GM12892 (cell line): ENCODE measurements at regions not wholly inside any gene's neighbourhood (a gene's known extent, or its start where the extent isn't known, plus 50 kb on each side); places are given as distances from the start of the nearest gene placed in this dataset.
"Not testable (repeated sequence)": the region's sequence is repeated elsewhere in the genome, so short reads cannot be mapped to it uniquely, and the experiment has no call there.

Experiments used
- DNase-seq: peaks from one replicate; pipeline ENCODE4 v3.0.0; 2011; ENCODE audit not compliant: insufficient read length
- FAIRE-seq: peaks from 2 replicates; lab custom pipeline; 2011; peaks lifted over from hg19 to GRCh38; lab: Jason Lieb, UNC
- POLR2A ChIP-seq: IDR thresholded peaks from 2 replicates; pipeline ENCODE4 v1.6.1; 2011; ENCODE audit warnings: low read depth, low read length, control low read depth
- POLR2AphosphoS5 ChIP-seq: IDR thresholded peaks from 2 replicates; pipeline ENCODE4 v1.6.1; 2011; ENCODE audit warnings: low read depth, low read length, control low read depth
- TAF1 ChIP-seq: IDR thresholded peaks from 2 replicates; pipeline ENCODE4 v1.6.1; 2011; ENCODE audit warnings: low read depth, mild to moderate bottlenecking, control low read depth, low read length, borderline replicate concordance

- no peak for TF ChIP-seq POLR2A
- TF ChIP-seq POLR2AphosphoS5 = no peak
- TF ChIP-seq TAF1 = no peak
- DNase-seq (no peak), FAIRE-seq (no peak)
Observed at GRCh38 chr7:86181474-86181873, 462.2 kb upstream of the GRM3 start.

- TF ChIP-seq TAF1 (no peak), POLR2A (no peak), POLR2AphosphoS5 (no peak)
- FAIRE-seq (no peak), DNase-seq (no peak)
Observed at GRCh38 chr7:86164827-86165226, 478.9 kb upstream of the GRM3 start.

DNA sequence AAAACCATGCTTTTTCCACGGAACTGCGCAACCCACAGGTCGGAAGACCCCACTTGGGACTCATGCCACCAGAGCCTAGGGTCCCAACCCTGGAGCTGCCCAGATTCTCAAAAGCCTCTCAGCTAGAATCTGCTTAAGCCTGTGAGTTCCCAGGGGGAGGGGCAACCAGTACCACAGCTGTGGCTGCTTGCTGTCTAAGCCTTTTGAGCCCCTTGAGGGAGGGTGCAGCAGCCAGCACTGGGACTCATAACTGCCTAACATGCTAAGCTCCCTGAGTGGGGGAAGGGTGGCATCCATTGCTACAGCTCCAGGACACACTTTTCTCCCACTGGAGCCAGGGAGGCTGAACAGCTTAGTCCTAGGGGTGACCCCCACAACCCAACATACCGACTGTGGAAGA, 485.6 kb upstream of the GRM3 start:
- no peak for FAIRE-seq
- TF ChIP-seq POLR2A (no peak), TAF1 (no peak), POLR2AphosphoS5 (no peak)
- DNase-seq = no peak

DNA sequence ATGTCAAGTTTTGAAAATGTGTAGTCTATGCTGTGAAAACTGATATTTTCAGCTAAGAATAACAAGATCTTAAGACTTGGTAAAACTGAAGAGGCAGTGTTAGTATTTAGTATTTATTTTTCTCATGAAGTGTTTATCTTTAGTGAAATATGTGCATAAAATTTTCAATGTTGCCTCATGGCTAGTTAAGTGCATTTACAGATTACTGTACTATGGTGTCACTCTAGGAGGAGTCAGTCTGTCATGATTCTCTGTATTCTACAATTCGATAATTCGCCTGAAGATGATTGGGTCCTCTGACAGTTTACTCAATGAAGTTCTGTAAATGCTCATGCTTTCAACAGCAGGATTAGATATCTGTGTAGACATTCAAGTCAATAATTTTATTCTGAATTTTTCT, 488.1 kb upstream of the GRM3 start:
- DNase-seq = no peak
- no peak for FAIRE-seq
- no peak for TF ChIP-seq POLR2A
- TF ChIP-seq POLR2AphosphoS5 = no peak
- TF ChIP-seq TAF1 = no peak

DNA sequence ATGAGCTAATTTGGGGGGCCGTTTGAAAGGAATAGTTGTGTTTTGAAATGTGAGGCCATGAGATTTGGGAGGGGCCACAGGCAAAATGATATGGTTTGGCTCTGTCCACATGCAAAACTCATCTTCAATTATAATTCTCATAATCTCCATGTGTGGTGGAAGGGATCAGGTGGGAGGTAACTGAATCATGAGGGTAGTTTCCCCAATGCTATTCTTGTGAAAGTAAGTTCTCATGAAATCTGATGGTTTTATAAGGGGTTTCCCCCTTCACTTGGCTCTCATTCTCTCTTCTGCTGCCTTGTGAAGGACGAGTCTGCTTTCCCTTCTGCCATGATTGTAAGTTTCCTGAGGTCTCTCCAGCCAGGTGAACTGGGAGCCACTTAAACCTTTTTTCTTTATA, 490.8 kb upstream of the GRM3 start:
- TF ChIP-seq TAF1 = no peak
- TF ChIP-seq POLR2AphosphoS5 = no peak
- no peak for TF ChIP-seq POLR2A
- no peak for FAIRE-seq
- DNase-seq = no peak

GRCh38 chr7:86149024-86149665, 494.6 kb upstream of the GRM3 start:
- no peak for FAIRE-seq
- DNase-seq = no peak
- TF ChIP-seq POLR2A (no peak), TAF1 (no peak), POLR2AphosphoS5 (no peak)

DNA sequence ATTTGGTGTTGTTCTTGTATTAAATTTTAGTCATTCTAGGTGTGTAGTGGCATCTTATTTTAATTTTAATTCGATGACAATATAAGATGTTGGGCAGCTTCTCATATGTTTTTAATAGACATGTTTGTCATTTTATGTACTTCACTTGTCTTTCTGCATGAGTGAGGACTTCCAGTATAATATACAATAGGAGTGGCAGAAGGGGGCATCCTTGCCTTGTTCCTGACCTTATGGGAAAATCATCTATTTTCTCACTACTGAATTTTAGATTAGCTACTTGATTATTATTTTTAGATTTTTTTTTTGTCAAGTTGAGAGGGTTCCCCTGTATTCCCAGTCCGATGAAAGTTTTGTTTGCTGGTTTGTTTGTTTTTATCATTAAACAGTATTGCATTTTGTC, 495.2 kb upstream of the GRM3 start:
- FAIRE-seq = no peak
- TF ChIP-seq POLR2AphosphoS5 (no peak), TAF1 (no peak), POLR2A (no peak)
- no peak for DNase-seq

DNA sequence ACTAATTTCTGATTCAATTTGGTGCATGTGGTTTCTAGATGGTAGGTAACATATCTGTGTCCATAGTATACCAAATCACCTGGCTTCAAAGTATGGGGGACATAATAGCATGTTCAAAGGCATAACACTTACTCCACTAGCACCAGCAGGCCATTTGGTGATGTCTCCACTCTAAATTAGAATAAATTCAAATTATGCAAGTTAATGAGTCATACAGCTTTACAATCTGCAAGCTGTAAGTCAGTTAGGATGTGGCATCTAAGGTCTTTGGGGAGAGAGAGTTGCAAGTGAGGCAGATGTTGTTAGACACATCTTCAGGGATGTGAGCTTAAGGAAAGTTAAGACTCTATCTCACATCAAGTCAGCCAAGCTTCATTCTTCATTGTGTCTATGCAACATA, 506.4 kb upstream of the GRM3 start:
- DNase-seq (no peak), FAIRE-seq (no peak)
- TF ChIP-seq POLR2A (no peak), POLR2AphosphoS5 (no peak), TAF1 (no peak)

- DNase-seq (no peak), FAIRE-seq (no peak)
- no peak for TF ChIP-seq TAF1
- no peak for TF ChIP-seq POLR2A
- no peak for TF ChIP-seq POLR2AphosphoS5
Observed at GRCh38 chr7:86130268-86130667, 513.4 kb upstream of the GRM3 start.

GRCh38 chr7:86123476-86123875, 520.2 kb upstream of the GRM3 start:
- FAIRE-seq = no peak
- TF ChIP-seq TAF1 (no peak), POLR2A (no peak)
- no peak for DNase-seq

DNA sequence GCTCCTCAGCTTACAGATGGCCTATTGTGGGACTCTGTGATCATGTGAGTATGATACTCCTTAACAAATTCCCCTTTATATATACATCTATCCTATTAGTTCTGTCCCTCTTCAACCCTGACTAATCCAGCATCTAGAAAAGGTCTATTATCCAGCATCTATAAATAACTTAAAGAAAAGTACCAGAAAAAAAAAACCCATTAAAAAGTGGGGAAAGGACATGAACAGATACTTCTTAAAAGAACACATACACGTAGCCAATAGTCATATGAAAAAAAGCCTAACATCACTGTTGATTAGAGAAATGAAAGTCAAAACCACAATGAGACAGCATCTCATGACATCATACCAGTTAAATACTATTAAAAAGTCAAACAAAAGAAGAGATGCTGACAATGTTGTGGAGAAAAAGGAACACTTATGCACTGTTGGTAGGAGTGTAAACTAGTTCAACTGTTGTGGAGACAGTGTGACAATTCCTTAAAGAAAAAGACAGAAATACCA, 549.5 kb upstream of the GRM3 start:
- FAIRE-seq = no peak
- TF ChIP-seq POLR2A (no peak), TAF1 (no peak), POLR2AphosphoS5 (no peak)
- no peak for DNase-seq

DNA sequence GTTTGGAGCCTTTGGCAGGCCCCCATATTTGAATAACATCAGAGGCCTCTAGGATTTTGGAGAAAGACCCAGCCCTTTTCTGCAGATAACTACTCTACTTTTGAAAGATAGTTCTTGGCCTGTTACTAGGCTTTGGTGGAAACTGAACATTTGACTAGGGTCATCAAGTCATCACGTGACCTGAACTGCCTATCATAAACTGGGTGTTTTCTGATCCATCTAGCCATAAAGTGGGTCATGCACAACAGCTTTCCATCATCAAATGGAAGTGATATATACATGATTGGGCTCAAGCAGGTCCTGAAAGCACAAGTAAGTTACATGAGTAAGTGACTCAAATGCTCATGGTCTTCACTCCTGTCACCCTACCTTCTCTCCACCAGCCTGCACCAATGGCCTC, 552.3 kb upstream of the GRM3 start:
- no peak for FAIRE-seq
- no peak for DNase-seq
- TF ChIP-seq POLR2A (no peak), TAF1 (no peak), POLR2AphosphoS5 (no peak)

DNA sequence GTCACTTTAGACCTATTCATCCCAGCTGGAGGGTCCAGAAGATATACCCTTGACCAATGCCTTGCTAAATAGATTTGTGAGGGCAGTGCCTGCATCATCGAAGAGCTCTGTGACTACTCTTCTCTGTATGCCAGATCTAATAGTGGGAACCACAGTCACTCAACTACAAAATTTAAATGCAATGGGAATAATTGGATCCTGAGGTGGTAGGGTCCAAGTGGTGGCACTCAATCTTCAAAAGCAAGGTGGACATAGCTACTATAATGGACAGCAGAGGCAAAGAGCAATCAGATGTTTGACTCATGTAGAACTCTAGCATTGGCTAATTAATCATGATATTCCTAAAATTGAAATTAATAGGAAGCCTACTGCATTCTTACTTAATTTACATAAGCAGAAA, 554.3 kb upstream of the GRM3 start:
- TF ChIP-seq POLR2AphosphoS5 (no peak), POLR2A (no peak), TAF1 (no peak)
- DNase-seq (no peak), FAIRE-seq (no peak)

GRCh38 chr7:86064572-86064971, 579.1 kb upstream of the GRM3 start:
- not testable (repeated sequence) for FAIRE-seq, DNase-seq
